Esophagus squamous epithelium (tissue), 5 donors: ENCODE measurements at regions not wholly inside any gene's neighbourhood (a gene's known extent, or its start where the extent isn't known, plus 50 kb on each side); places are given as distances from the start of the nearest gene placed in this dataset.

Source experiments
- DNase-seq: peaks from one replicate; lab custom pipeline; 2025; lab: John Stamatoyannopoulos, UW
- H3K27ac ChIP-seq, 4 donors: fragments of 200-600 bp; sonication (generic); one replicate each; pipeline ENCODE4 v1.5.1; 2016 to 2019; ENCODE audit warnings: mild to moderate bottlenecking in 1 of 4
- H3K27me3 ChIP-seq, 4 donors: fragments of 200-600 bp; sonication (generic); 1 replicate in 3 of 4; 2 replicates in 1 of 4; pipeline versions ENCODE4 v1.5.1 to v1.6.0; 2017 to 2021; ENCODE audit warnings: antibody characterized with exemption in 1 of 4
- H3K36me3 ChIP-seq, 3 donors: fragments of 200-600 bp; sonication (generic); one replicate each; pipeline ENCODE4 v1.5.1; 2016 to 2019
- H3K4me1 ChIP-seq, 3 donors: fragments of 200-600 bp; sonication (generic); one replicate each; pipeline ENCODE4 v1.5.1; 2017 to 2019
- H3K4me3 ChIP-seq, 4 donors: fragments of 200-600 bp; sonication (generic); 1 replicate in 3 of 4; 2 replicates in 1 of 4; pipeline ENCODE4 v1.5.1; 2016 to 2019; ENCODE audit warnings: mild to moderate bottlenecking in 2 of 4, moderate library complexity in 1 of 4
- H3K9me3 ChIP-seq, 3 donors: fragments of 200-600 bp; sonication (generic); one replicate each; pipeline ENCODE4 v1.5.1; 2016 to 2019
- POLR2A ChIP-seq, 4 donors: fragments of 450-650 bp; IDR thresholded peaks; one replicate each; pipeline ENCODE4 v1.6.1; 2017; ENCODE audit warnings: antibody characterized with exemption in 4 of 4, mild to moderate bottlenecking in 4 of 4, moderate library complexity in 3 of 4
- WGBS, 2 donors: methylation state at CpG; one replicate each; pipeline ENCODE4 v1.1.5; 2018; 5-methylcytosine and 5-hydroxymethylcytosine counted together
- intact Hi-C: fragments of 100-400 bp; cut with DNase I; formaldehyde crosslinking; loops from one replicate; pipeline ENCODE4 v1.15.0; 2022
- TF ChIP-seq, protein P1 (sequence below), 6 experiments: fragments of 450-650 bp in 4 of 6; fragments of 200-600 bp in 2 of 6; sonication (generic) in 2 of 6; IDR thresholded peaks; one replicate each; pipeline ENCODE4 v1.5.1; 2016 to 2019; ENCODE audit warnings: antibody characterized with exemption in 6 of 6, mild to moderate bottlenecking in 4 of 6, moderate library complexity in 4 of 6
- donor health status: DM: yes; HTN: yes; CAD: no.

DNA sequence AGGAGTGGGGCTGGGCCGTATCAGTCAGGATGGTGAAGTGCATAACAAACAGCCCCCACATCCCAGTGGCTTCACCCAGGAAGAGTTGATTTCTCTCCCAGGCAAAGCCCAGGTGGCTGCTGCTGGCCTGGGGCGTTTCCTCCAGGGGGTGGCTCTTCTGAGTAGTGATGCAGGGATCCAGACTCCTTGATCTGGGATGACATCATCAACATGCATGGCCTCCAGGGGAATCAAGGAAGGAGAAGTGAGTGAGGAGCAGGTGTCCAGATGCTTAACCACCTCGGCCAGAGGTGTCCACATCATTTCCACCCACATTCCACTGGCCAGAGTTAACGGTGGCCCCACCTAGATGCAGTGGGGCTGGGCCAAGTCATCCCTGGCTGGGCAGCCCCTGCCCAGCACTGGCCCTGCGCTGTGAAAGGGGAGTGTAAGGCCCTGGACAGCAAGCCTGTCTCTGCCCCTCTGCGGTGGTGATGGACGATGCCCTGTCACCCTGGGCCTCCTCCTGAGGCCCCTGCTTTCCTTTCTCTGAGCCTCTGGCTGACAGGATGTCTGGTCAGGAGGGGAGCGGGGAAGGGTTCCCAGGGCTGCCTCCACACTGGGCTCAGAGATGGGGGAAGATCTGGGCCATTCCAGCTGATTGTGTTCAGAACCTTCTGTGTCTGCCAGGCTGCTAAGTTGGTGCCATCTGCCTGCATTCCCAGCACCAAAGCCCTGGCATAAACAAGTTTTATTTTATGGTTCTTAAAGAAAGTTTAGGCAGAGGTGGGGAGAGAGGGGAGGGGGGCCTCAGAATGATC, 598.2 kb downstream of the MATN1 start:
- Histone ChIP-seq H3K27ac (no peak overlapping the region), H3K4me1 (no peaks in the 10 kb centered on the region), H3K4me3 (no peak overlapping the region), H3K36me3 (no peaks in the 10 kb centered on the region), H3K27me3 (peaks cover 0 to 23% (median 0%) of the 10 kb centered on the region in 4 donors), H3K9me3 (no peaks in the 10 kb centered on the region)
- intact Hi-C loops: no loop called here
- no peak for DNase-seq
- TF ChIP-seq, protein P1, sequence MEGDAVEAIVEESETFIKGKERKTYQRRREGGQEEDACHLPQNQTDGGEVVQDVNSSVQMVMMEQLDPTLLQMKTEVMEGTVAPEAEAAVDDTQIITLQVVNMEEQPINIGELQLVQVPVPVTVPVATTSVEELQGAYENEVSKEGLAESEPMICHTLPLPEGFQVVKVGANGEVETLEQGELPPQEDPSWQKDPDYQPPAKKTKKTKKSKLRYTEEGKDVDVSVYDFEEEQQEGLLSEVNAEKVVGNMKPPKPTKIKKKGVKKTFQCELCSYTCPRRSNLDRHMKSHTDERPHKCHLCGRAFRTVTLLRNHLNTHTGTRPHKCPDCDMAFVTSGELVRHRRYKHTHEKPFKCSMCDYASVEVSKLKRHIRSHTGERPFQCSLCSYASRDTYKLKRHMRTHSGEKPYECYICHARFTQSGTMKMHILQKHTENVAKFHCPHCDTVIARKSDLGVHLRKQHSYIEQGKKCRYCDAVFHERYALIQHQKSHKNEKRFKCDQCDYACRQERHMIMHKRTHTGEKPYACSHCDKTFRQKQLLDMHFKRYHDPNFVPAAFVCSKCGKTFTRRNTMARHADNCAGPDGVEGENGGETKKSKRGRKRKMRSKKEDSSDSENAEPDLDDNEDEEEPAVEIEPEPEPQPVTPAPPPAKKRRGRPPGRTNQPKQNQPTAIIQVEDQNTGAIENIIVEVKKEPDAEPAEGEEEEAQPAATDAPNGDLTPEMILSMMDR (IDR thresholded peaks at IDR 0.05): no peak
- no peak for TF ChIP-seq POLR2A (IDR thresholded peaks at IDR 0.05)
- WGBS, 2 donors: 59 to 71% methylated on average over 2 to 5 of the region's 8 CpGs

DNA sequence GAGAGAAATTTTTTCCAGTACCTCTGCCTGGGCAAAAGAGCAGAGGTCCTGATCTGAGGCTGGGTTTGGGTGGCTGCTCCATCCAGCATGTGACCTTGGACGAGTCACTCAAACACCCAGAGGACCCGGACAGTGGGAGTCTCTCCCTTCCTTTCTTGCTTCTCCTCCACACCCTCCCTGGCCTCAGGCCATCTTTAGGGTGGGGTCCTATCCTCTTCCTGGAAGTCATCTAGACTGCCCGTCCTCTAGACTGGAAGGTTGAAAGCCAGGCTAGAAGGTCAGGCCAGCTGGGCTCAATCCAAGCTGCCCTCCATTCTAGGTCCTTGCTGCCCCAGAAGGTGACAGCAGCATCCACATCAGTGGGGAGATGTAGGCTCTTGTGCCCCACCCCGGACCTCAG, 599.5 kb downstream of the MATN1 start:
- Histone ChIP-seq H3K27me3 (peaks cover 0 to 11% (median 0%) of the 10 kb centered on the region in 4 donors), H3K36me3 (no peaks in the 10 kb centered on the region), H3K4me3 (no peak overlapping the region), H3K27ac (no peak overlapping the region), H3K4me1 (no peaks in the 10 kb centered on the region), H3K9me3 (no peaks in the 10 kb centered on the region)
- TF ChIP-seq, protein P1 (IDR thresholded peaks at IDR 0.05): no peak
- TF ChIP-seq POLR2A (IDR thresholded peaks at IDR 0.05): no peak
- intact Hi-C loops: no loop called here
- WGBS, 2 donors: 29 to 60% methylated on average over 1 to 2 of the region's 4 CpGs
- no peak for DNase-seq

DNA sequence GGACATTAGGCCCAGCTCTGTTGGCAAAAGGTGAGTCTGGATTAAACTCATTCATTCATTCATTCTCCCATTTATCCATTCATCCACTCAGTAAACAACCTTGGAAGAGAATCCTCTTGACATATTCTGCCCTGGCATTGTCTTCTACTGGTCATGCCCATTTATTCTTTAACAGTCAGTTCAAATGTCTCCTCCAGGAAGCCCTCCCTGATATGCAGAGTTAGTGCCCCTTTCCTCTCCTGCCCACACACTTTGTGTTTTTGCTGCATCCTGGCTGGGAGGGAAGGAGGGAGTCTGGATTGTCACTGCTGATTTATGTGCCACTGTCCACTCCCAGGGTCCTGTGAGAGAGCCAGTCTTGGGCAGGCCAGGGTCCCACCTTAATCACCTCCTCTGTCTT, 600.3 kb downstream of the MATN1 start:
- no peaks in the 10 kb centered on the region for H3K9me3 ChIP-seq
- H3K4me3 ChIP-seq: no peak overlapping the region
- no peaks in the 10 kb centered on the region for H3K36me3 ChIP-seq
- intact Hi-C loops: no loop called here
- peaks cover 0 to 11% (median 0%) of the 10 kb centered on the region in 4 donors for H3K27me3 ChIP-seq
- no peaks in the 10 kb centered on the region for H3K4me1 ChIP-seq
- TF ChIP-seq, protein P1 (IDR thresholded peaks at IDR 0.05): no peak
- TF ChIP-seq POLR2A (IDR thresholded peaks at IDR 0.05): no peak
- H3K27ac ChIP-seq: no peak overlapping the region
- no peak for DNase-seq

DNA sequence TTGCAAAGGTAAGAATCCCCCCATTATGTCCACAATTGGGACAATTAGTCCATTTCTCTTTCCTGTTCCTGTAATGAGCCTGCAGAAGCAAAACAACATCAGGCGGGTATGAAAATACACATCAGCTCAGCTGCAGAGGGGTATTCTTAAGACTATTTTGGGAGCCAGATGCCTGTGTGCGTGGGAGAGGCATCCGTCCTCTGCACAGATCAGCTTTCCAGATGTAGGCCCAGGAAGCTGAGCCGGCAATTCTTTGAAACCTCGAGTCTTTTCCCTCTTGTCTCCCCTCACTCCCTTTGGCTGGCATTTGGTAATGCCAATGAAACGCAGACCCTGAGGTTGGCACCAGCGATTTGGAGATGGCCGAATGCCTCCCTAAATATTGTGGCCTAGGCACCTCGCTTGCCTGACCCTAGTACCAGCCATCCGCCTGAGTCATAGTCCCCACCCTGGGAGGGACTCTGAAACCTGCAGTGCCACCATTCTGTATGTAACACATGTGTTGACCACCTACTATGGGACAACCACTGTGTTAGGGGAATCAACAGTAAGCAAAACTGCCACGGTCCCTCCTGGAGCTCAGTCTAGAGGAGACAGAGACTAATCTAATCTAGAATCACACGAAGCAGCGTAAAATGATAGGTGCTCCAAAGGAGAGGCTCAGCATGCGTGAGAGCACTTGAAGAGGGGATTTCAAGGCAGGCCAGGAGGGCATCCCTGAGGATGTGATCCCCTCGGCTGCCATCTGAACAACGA, 603.0 kb downstream of the MATN1 start:
- Histone ChIP-seq H3K27ac (no peak overlapping the region), H3K9me3 (no peaks in the 10 kb centered on the region), H3K4me3 (no peak overlapping the region), H3K4me1 (no peaks in the 10 kb centered on the region), H3K36me3 (no peaks in the 10 kb centered on the region), H3K27me3 (no peaks in the 10 kb centered on the region)
- TF ChIP-seq, protein P1 (IDR thresholded peaks at IDR 0.05): no peak
- TF ChIP-seq POLR2A (IDR thresholded peaks at IDR 0.05): no peak
- 84 to 88% methylated on average over 11 to 12 of the region's 16 CpGs for WGBS, 2 donors
- no peak for DNase-seq
- intact Hi-C loops: no loop called here

DNA sequence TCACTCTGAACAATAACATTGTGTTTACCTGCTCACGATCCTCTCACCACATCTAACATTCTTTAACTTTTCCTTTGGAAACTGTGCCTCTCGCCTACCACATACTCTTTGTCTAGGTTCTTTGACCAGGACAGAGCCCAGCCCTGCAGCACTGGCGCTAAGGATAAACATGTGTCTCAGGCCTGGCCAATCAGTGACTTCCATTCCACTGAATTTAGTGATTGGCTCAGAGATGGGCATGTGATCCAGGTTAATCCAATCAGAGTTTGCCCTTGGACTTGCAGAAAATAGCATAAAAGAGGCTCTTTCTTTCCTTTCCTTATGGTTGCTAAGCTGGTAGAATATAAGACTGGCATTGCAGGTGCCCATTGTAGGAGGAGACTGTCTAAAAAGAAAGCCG, 605.7 kb downstream of the MATN1 start:
- DNase-seq: no peak
- intact Hi-C loops: loop anchor here (10.0 kb wide), 1 partner anchor 323 kb away; no protein-coding TSS in a partner anchor
- peaks cover 0 to 8% (median 0%) of the 10 kb centered on the region in 4 donors for H3K27me3 ChIP-seq
- H3K27ac ChIP-seq: no peak overlapping the region
- H3K4me1 ChIP-seq: no peaks in the 10 kb centered on the region
- TF ChIP-seq, protein P1 (IDR thresholded peaks at IDR 0.05): no peak
- TF ChIP-seq POLR2A (IDR thresholded peaks at IDR 0.05): no peak
- no peak overlapping the region for H3K4me3 ChIP-seq
- no peaks in the 10 kb centered on the region for H3K36me3 ChIP-seq
- no peaks in the 10 kb centered on the region for H3K9me3 ChIP-seq
- WGBS, 2 donors: 71 to 80% methylated on average over 4 of the region's 4 CpGs
